LHCN-M2 (cell line): ENCODE measurements at regions not wholly inside any gene's neighbourhood (a gene's known extent, or its start where the extent isn't known, plus 50 kb on each side); places are given as distances from the start of the nearest gene placed in this dataset.

ENCODE experiments used
- DNase-seq: peaks from one replicate; pipeline ENCODE4 v3.0.0-alpha.2; 2012; ENCODE audit warnings: low read depth

DNA sequence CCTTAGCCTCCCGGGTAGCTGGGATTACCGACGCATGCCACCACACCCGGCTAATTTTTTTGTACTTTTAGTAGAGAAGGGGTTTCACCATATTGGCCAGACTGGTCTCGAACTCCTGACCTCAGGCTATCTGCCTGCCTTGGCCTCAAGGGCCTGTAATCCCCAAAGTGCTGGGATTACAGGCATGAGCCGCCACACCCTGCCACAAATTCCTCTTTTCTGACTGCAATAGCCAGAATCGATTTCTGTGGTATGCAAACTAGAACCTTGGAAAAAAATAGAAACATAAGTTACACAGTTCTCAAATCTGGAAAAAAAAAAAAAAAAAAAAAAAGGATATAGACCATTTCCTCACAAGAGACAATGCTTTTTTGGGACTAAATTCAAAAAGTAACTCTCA lies 184.6 kb upstream of the EGLN3 start:
- no peak for DNase-seq

DNA sequence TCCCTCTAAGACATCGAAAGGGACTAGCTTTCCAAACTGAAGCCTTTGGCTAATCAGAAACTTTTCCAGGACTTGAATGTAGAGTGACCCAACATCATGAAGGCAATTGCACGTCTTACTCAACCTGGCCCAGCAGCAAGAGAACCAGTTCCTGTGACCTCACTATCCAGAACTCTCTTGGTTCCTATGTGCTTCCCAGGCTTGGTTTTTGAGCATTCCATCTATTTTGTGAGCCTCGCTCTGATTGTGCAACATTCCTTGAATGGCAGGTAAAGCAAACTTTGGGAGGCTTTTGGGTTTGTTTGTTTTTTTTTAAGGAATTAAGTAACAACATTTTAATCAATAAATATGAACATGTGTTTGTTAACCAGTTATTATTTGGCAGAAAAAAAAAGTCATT lies 183.6 kb upstream of the EGLN3 start:
- DNase-seq: no peak

DNA sequence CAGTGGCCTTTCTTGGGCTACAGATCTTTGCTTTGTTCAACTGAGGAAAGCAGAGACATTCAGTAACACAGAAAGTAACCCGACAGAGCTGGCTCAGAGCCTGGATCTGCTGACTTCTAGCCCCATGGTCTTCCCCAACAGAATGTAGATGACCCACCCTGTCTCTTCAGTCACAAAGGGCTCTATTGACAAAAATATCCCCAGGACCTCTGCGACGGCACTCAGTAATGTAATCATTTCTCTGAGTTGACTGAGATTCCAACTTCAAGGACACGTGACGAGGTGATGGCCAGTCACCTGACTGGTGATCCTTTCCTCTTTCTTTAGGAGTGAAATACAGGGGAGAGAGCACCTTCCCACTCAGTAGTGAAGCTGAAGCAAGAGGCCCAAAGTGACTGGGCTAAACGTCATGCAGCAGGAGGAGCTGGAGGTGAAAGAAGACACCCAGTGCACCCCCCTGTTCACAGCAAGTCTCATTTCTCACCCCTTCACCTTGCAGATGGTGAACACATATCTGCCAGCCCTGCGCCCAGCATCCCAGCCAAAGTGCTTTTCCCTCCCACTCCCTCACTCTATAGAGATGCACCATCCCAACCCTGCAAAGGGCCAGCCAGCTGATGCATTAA lies 179.2 kb upstream of the EGLN3 start:
- DNase-seq: no peak

DNA sequence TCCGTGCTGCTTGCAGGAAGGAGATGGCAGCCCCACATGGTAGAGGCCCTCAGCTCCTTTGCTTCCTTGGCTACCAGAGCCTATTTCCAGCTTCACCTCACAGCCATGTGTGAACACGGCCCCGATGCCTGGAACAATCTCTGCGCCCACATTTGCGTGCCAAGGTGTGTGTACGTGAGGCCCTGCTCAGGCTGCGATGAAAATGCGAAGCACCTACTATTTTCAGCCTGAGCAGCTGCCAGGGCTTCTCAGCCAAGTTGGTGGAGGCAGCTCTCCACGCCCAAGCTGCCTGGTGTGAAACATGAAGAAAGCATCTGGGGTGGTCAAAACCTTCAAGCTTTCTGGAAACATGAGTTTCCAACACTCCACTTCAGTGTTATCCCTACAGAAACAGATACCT lies 177.8 kb upstream of the EGLN3 start:
- DNase-seq: no peak

DNA sequence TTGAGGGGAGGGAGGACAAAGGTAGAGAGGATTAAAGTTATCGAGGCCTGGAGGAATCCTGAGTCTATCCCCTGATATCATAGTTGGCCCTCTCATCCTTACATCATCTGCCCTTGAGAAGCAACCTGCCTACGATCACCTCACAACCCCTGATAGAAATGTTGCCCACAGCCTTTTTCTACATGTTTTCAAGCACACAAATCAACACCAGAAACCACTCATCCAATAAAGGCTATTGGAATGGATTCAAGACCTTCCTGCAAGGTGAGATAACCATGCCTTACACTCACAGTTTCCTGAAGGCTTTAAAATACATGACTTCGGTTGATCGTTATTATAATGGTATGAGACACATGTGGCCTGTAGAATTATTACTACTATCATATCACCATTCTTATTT lies 175.7 kb upstream of the EGLN3 start:
- DNase-seq: no peak

DNA sequence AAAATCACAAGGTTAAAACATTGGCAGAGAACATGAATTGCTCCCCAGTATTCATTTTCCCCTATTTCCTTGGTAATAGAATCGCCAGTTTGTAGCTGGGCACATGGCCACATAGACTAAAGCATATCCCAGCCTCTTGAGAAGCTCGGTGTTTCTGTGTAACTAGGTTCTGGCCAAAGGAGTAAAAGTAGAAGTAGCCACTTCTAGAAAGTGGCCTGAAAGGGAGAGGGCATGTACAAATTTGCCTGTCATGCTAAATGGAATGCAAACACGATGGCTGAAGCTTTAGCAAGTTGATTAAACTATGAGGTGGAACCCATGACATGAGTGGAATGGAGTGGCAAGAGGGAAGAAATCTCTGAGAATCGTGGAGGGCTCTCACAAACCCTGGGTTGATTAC lies 173.7 kb upstream of the EGLN3 start:
- no peak for DNase-seq

DNA sequence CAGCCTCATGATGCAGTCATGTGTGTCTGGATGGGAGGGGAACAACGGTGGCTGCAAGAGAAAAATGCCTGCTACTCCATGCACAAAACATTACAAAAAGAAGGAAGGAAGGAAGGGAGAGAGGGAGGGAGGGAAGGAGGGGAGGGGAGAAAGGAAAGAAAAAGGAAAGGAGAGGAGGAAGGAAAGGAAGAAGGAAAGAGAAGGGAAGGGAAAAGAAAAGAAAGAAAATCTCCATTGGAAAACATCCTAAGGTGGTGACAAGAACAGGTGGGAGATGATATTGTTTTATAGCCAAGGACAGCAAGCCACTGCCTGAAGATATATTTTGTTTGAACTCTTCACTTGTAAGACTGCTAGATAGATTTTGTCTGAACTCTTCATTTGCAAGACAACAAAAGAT lies 171.8 kb upstream of the EGLN3 start:
- DNase-seq: no peak

DNA sequence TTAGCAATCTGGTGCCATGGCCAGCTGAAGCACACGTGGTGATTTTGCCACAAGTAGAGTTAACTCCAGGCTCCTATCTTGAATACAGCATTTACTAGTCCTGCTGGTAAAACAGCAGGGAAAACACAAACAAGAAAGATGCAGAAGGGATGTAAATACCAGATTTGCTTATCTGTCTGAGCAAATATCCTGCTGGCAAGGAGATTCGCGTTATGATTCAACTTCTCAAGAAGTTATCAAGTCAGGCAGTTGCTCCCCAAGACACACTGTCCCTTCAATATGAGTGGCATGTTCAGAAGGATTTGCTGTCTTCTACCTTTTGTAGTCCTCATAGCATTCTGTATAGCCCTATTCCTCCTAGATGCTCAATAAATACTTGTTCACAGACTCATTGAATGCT lies 171.2 kb upstream of the EGLN3 start:
- DNase-seq: no peak

DNA sequence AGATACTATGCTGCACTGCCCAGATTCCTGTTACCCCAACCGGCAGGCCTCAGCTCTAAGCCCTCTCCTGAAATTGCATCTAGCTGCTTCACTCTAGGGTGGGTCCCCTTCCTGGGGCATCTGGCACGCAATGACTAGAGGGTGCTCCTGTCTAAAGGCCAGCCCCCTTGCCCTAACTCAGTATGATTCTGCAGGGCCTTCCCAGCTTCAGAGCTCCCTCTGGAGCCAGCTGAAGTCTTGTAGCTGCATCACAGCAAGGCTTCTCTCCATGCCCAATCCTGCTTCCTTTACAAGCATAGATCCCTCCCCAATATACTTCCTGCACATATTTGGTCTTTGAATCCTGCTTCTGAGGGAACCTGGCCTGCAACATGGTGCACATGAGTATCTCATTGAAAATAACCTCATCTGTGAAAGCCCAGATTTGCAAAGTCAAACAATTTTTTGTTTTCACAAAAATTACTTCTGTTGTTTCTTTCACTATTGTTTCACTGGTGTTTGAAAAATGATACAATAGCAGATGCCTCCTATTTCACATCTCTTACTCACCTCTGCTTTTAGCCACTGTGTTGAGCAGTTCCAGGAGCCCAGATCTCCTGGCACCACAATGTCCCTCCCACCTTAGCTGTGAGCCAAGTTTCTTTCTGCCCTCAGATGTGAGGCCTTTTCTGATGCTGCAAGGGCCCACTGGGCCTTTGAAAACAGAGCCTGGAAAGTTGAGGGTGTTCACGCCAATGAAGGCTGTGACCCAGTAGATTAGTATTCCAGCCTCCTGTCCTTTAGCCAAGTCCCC lies 169.5 kb upstream of the EGLN3 start:
- DNase-seq: no peak

DNA sequence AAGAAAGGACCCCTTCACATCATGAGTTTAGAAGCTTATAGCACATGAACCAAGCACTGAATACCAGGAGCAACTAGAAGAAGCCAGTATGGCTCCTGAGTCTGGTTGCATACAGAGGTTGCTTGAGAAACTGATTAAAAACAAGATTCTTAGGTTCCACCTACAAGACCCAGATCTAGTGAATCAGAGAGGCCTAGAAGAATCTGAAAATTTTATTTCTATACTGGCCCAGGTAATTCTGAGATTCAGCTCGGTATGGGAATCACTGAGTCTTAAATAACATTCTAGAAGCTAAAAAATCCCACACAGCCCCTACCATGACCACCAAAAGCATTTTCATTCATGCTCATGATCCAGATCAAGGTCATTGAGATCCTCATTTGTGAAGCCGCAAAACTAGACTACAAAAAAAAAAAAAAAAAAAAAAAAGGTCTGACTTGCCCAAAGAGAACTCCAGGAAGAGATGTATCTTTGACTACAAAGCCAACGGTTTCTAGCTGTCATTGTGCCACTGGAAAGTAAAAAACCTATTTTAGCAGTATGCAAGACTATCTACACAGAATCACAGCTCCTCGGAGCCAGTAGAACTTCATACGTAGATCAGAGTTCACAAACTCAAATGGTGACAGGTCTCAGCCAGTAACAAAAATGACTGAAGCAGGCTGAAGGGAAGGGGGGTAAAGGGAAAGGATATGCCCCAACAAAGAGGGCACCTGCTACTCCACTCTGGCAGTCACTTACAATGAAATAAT lies 168.4 kb upstream of the EGLN3 start:
- no peak for DNase-seq

DNA sequence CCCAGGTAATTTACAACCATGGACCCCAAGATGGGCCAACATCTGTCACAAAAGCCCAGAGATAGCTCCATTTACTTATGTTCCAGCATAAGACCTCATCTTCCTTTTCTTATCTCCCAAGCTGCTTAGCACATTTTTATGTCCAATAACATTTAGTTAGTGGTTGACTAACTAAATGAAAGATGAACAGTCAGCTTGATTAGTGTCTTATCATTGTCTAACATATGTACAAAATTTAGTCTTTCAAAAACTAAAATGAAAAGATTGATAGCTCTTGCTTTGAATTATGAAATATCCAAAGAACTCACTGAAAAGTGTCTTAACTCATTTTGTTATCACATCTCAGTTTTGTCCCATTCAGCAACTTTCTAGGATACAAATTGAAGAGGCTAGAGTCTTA lies 163.1 kb upstream of the EGLN3 start:
- no peak for DNase-seq

DNA sequence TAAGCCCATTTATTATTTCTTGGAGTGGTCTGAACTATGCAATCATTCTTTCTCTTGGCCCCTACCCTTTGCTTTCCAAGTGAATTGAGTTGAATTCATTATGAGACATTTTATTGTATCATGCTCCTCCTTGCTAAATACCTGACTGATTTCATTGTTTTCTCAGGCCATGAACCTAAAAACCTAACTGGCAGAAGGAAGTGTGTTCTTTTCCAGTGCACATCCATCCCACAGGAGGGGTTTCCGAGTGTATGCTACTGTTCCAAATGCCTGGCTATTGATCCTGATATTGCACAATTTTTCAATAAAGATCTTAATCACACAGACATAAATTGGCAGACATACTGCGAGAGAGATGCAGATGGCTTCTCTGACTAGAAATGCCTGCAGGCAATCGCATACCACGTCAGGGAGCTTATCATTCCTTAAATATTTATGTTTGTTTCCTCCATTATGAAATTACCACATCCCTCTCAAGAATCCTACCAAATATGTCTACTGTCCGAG lies 162.2 kb upstream of the EGLN3 start:
- DNase-seq: no peak

DNA sequence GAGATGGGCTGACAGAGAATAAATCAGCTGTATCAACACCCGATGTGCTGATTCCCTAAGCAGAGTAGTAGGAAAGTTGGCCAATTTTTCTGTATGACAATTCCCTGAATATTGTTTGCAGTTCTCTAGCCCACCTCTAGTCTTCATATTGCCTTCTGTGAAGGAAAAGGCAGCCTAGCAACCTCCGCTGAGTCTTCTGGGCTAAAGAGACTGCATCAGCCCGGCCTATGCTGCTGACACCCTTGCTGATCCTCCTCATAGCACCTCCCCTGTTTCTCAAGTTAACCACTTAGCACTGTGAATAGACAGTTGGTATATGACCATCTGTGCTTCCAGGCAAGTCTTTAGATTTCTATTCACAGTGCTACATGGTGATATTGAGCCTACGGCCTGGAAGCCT lies 161.1 kb upstream of the EGLN3 start:
- no peak for DNase-seq

DNA sequence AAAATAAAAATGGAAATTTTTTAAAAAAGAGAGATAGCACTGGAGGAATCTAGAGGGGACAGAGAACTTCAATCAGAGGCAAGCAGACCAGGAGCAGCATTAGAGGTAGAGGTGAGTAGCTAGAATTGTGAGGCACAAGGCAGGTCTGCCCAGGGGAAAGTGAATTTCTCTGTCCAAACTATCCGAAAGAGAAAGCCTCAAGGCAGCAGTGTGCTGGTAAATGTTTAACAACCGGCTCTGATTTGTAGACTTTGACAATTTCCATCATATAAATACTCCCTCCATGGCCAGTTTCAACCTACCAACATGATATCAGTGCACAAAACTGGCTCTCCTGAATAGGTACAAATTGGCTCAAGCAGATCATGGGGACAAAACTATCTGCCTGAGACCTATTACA lies 160.6 kb upstream of the EGLN3 start:
- no peak for DNase-seq

DNA sequence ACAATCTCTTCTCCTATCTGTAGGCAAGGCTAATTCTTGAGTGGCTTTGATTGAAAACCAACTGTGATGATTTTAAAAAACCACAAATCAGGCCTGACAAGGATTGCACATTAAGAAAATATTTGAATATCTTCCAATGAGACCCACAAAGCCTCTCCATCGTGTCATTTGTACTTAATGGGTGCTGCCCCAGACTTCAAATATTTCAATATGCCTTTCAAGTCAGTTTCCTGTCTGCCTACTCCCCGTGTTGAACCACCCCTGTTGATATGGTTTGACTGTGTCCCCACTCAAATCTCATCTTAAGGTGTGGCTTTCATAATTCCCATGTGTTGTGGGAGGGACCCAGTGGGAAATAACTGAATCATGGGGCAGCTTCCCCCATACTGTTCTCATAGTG lies 159.7 kb upstream of the EGLN3 start:
- DNase-seq: no peak

DNA sequence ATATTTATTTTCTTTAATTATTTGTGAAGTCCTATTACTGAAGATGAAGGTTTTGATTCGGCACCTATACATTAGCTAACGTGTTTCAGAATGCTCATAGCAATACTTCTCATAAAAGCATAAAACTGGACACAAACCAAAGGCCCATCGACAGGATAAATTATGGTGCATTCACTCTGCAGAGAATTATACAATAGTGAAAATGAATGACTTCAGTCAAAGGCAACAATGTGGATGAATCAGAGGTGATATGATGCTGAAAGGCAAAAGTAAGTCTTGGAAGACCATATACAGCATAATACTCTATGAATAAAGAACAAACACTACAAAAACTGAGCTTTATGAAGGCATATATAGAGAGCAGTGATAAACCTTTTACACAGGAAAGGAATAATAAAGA lies 156.6 kb upstream of the EGLN3 start:
- DNase-seq: no peak

DNA sequence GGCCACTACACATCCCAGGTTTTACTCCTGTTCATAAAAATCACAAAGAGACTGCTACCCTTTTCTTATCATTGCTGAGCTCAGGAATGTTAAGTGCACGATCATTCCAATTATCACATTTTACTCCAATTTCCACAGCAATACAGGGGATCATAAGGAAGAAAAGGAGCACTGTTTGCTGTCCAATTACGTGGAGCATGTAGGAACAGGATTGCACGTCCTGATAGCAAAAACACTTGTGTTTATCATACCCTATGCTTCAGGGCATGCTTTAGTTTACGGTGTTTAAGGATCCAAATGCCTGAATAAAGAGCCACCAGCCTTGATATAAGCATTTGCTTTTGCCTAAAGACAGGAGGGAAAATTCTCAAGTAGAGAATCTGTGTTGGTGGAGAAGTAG lies 155.4 kb upstream of the EGLN3 start:
- no peak for DNase-seq

DNA sequence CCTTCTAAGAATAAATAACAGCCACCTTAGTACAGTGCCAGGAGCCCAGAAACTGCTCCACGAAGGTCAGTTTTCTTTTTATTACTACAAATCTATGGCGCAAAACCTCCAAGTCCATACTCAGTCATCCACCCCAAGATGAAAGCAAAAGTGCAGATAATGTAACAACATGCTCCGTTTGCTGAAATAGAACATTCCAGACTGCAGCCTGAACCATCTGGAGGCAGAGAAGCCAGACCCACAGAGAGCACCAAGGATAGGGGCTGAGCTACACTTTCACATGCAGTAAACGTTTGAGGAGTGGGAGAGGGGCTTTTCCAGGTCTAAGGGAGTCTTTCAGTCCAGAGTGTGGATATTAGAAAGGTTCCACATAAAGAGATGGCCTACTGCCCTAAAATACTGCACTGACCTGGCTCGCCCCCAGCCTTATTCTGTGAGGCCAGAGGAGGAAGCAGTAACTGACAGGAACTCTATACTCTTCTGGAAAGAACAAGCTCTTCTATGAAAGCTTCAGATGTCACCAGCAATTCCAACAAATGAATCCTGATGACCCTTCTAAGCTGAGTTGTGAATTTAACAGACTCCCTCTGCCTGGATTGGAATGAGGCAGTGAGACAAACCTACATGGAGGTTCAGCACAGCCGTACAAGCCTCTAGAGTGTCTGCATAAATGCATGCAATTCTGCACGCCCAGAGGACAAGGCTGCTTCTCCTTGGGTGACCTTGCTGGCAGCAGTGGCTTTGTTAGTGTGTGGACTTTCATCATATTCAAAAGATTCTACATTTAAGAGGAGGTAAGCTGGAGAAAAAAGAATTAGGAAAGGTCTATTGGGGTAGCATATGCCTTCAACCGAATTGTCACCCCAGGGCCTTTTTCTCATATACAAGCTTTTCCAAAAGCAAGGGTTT lies 153.9 kb upstream of the EGLN3 start:
- DNase-seq: no peak

DNA sequence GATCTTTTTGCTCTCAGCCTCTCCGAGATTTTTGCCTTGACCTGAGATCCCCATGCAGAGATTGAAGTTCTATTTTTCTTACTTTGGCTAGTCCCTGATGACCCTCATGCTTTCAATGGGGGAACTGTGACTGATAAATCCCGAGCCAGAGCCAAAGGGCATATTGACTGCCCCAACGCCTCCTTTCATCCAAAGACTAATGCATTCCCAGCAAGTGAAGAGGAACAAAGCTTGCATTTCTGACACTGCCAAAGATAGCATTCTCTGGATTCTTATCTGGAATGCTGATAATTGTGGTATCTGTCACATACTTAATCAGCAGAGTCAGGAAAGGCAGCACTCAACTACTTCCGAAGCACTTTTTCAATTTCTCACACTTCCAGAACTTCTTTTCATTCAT lies 152.3 kb upstream of the EGLN3 start:
- DNase-seq: no peak

DNA sequence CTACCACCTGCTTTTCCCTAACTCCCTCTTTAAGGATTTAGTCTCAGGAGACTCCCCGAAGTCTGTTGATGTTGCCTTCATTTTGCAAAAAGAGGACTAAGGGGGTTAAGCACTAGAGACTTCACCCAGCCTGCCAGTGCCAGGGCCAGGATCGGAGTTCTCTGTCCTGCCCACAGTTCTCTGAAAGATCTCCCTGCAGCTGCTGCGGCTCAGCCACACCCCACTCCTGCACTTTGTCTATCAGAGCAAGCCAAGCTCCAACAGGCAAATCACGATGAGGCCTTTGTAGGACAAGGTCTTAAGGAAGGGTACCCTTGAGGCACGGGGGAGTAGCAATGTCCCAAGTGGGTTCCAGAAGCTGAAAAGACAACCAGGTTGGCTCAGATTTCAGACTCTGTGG lies 148.8 kb upstream of the EGLN3 start:
- no peak for DNase-seq

DNA sequence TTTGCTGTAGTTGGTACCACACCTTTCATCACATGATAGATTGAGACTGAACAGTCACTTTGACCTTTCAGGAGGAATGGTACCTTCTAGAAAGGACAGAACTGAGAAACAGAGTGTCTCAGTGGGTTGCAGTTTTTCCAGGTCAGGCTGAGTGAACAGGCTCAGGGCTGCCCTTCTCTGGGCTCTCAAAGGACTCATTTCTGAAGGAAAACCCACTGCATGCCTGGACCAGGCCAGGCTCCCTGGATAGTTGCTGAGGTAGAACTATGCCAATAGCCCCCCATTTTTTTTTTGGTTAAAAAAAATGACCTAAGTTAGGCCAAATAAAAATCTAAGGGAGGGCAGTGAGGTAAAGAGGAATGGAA lies 148.1 kb upstream of the EGLN3 start:
- no peak for DNase-seq
